Suppressor macrophage treated with lipopolysaccharide for 4 hours (primary cell): ENCODE measurements at regions not wholly inside any gene's neighbourhood (a gene's known extent, or its start where the extent isn't known, plus 50 kb on each side); places are given as distances from the start of the nearest gene placed in this dataset.
"Not testable (repeated sequence)": the region's sequence is repeated elsewhere in the genome, so short reads cannot be mapped to it uniquely, and the experiment has no call there.

Experiments
- DNase-seq: peaks from one replicate; pipeline ENCODE4 v3.0.0-alpha.2; 2020

GRCh38 chr1:223952801-223953200 lies 107.1 kb upstream of the TP53BP2 start:
- not testable (repeated sequence) for DNase-seq

- not testable (repeated sequence) for DNase-seq
Measured at GRCh38 chr1:223951551-223951950, 105.8 kb upstream of the TP53BP2 start.

DNA sequence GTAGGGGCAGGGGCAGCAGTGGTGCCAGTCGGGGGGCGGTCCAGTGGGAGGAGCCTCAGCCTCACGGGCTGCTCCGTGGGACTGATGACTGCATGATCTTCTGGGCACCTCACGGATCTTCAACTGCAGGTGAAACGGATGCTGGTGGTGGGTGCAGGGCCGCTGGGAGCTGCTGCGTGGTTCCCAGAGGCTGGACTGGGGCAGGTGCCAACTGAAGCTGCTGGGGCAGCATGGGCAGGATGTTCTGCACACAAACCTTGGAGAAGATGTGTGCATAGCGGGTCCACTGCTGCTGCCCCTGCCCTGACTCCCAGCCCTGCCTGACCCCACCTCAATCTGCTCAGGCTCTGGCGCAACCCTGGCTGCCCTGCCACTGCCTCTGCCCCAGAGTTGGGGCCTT lies 104.2 kb upstream of the TP53BP2 start:
- DNase-seq: not testable (repeated sequence)

- DNase-seq: not testable (repeated sequence)
Measured at GRCh38 chr1:223948041-223948440, 102.3 kb upstream of the TP53BP2 start.

DNA sequence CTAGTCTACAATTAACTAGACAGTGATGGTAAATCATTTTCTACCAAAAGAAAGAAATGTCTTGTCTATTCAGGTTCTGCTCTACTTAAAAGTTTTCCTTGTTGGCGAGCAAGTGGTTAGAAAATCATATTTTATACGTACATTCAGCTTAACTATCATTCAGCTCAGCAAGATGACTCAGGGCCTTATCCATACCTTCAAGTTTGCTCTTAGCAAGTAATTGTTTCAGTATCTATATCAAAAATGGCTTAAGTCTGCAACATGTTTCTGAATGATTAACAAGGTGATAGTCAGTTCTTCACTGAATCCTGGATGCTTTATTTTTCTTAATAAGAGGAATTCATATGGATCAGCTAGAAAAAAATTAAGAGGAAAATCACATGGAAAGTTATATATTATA lies 90.8 kb upstream of the TP53BP2 start:
- not testable (repeated sequence) for DNase-seq

DNA sequence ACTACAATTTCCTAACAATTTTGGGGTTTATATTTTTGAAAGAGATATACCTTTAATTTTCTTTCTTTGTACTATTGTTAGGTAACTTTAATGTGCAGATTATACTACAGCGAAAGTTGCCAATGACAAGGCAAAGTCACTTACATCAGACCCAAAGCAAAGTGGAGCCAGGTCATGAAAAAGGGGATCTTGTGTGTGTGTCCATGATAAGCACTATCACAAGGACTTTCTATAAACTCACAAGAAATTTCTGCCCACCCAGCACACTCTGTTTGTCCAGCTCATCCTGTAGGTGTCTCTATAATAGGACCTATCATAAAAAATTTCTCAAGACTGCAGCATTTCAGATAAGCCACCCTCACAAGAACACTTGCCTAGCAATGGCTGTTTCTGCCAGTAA lies 85.7 kb upstream of the TP53BP2 start:
- not testable (repeated sequence) for DNase-seq

DNA sequence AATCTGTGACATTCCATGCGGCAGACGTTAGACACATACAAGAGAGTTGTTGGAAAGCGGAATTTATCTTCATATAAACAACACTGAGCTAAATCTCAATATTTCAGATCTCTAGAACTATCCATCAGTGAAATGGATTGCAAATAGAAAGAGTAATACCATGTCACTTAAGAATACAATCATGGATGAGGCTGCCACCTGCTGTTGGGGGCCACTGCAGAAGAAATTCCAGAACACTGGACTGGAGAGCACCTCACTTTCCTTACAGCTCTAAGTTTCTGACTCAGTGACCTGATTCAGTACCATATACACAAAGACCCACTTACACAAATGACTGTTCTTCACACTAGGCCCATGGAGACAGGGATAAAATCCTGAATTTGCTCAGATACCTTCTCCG lies 75.1 kb upstream of the TP53BP2 start:
- not testable (repeated sequence) for DNase-seq

- DNase-seq: not testable (repeated sequence)
Measured at GRCh38 chr1:223915476-223915875, 69.7 kb upstream of the TP53BP2 start.

GRCh38 chr1:223913715-223914114 lies 68.0 kb upstream of the TP53BP2 start:
- DNase-seq: peak; percentile 6

GRCh38 chr1:223907943-223908587 lies 62.3 kb upstream of the TP53BP2 start:
- not testable (repeated sequence) for DNase-seq

- not testable (repeated sequence) for DNase-seq
Measured at GRCh38 chr1:223903221-223903620, 57.5 kb upstream of the TP53BP2 start.

DNA sequence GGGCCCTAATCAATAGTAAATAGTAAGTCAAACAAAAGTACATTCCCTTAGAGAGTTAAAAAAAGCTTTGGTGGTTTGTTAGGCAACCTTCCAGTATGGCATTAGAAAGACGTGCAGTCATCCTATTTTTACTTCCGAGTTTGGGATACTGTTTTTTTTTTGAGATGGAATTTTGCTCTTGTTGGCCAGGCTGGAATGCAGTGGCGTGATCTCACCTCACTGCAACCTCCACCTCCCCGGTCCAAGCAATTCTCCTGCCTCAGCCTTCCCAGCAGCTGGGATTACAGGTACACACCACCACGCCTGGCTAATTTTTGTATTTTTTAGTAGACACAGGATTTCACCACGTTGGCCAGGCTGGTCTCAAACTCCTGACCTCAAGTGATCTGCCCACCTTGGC lies 54.0 kb upstream of the TP53BP2 start:
- not testable (repeated sequence) for DNase-seq

GRCh38 chr1:223897097-223897496 lies 51.4 kb upstream of the TP53BP2 start:
- DNase-seq: not testable (repeated sequence)

GRCh38 chr1:223895950-223896349 lies 50.2 kb upstream of the TP53BP2 start:
- not testable (repeated sequence) for DNase-seq
